ENCODE measurements at regions not wholly inside any gene's neighbourhood (a gene's known extent, or its start where the extent isn't known, plus 50 kb on each side); places are given as distances from the start of the nearest gene placed in this dataset.

DNA sequence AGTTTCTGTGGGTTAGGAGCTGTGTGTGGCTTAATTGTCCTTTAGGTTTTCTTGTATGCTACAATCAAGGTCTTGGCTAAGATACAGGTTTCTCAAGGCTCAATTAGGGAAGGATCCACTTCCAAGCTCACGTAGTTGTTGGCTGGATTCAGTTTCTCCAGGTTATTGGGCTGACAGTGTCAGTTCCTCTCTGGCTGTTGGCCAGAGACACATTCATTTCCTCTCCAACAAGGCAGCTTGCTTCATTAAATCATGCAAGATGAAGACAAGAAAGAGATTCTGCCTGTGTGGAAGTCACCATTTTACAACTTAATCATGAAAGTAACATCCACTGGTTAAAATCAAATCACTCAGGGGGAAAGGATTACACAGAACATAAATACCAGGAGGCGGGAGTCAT lies 275.7 kb upstream of the KIF2A start:
- no peak for TF ChIP-seq FOXP2 (optimal IDR thresholded peaks at IDR 0.05; ENCODE audit: borderline replicate concordance, extremely low read depth, extremely low read length, insufficient read depth)
- TF ChIP-seq, protein P1, sequence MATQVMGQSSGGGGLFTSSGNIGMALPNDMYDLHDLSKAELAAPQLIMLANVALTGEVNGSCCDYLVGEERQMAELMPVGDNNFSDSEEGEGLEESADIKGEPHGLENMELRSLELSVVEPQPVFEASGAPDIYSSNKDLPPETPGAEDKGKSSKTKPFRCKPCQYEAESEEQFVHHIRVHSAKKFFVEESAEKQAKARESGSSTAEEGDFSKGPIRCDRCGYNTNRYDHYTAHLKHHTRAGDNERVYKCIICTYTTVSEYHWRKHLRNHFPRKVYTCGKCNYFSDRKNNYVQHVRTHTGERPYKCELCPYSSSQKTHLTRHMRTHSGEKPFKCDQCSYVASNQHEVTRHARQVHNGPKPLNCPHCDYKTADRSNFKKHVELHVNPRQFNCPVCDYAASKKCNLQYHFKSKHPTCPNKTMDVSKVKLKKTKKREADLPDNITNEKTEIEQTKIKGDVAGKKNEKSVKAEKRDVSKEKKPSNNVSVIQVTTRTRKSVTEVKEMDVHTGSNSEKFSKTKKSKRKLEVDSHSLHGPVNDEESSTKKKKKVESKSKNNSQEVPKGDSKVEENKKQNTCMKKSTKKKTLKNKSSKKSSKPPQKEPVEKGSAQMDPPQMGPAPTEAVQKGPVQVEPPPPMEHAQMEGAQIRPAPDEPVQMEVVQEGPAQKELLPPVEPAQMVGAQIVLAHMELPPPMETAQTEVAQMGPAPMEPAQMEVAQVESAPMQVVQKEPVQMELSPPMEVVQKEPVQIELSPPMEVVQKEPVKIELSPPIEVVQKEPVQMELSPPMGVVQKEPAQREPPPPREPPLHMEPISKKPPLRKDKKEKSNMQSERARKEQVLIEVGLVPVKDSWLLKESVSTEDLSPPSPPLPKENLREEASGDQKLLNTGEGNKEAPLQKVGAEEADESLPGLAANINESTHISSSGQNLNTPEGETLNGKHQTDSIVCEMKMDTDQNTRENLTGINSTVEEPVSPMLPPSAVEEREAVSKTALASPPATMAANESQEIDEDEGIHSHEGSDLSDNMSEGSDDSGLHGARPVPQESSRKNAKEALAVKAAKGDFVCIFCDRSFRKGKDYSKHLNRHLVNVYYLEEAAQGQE (IDR thresholded peaks at IDR 0.05; ENCODE audit: insufficient read depth in 1 of 2, low read depth in 2 of 2, low read length in 2 of 2) = peak in 1 of 2 experiments; percentile 48; a peak in 1 of 4 replicates

DNA sequence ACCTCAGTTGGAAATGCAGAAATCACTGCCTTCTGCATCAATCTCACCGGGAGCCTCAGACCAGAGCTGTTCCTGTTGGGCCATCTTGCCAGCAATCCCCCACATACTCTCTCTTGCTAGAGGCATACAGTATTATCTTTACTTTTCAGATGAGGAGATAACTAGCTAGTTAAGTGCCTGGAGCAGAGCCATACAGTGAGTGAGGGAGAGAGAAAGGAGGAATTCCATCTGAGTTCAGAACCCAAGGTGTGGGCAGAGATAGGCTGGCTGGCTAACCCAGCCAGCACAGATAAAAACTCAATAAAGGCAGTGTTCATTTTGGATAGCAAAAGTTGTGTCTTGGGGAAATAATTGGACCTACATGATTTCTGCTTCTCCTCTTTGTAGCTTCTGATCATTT lies 268.0 kb upstream of the KIF2A start:
- no peak for TF ChIP-seq SIN3A (IDR thresholded peaks at IDR 0.05; ENCODE audit: borderline replicate concordance, insufficient read depth, low read length)

DNA sequence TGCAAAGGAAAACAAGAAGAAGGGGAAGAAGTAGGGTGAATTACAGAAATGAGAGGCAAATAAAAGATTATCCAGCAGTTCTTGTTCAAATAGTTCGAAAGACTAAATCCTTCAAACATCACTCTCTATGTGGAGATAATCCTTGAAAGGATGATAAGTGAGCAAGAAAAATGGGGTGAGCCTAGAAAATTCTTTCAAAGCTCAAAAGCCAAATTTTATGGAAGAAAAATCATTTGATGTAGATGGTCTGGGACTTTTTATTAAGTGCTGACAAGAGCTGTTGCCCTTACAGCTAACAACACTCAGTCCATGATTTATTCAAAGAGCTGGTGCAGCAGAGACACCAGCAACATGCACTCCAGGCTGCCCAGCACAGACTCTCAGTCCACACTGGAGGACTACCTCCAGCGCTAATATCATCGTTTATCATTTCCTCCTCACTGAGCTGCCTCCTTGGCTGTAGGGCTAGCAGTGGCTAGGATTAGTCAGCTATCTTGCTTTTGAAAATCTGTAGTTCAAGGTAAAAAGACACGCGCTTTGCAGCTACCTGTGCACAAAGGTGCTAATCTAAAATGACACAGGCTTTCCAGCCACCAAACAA lies 264.8 kb upstream of the KIF2A start:
- TF ChIP-seq TAF1 (IDR thresholded peaks at IDR 0.05; ENCODE audit: borderline replicate concordance, insufficient read depth, low read length) (no peak), SIN3A (IDR thresholded peaks at IDR 0.05; ENCODE audit: borderline replicate concordance, insufficient read depth, low read length) (no peak), POLR2AphosphoS5 (IDR thresholded peaks at IDR 0.05; ENCODE audit: low read depth, low read length) (no peak), FOXP2 (optimal IDR thresholded peaks at IDR 0.05; ENCODE audit: borderline replicate concordance, extremely low read depth, extremely low read length, insufficient read depth) (no peak)
- TF ChIP-seq, protein P1 (IDR thresholded peaks at IDR 0.05; ENCODE audit: insufficient read depth in 1 of 2, low read depth in 2 of 2, low read length in 2 of 2) = no peak

DNA sequence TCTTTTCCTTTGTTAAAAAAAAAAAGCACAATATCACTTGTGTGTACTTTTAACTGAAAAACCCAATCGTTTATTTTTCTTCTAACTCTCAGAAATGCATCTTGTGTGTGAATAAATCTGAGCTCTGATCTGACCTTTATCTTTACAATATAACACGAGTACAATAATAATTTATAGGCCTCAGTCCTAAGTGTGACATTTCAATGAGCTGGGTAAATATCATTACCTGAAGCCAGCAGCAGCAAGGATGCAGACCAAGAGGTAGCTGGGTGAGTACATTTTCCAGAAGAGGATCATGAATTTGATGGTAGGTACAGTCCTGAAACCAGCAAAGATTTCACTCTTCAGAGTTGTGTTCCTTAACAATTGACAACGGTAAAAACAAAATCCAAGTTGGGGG lies 264.0 kb upstream of the KIF2A start:
- TF ChIP-seq FOXP2 (optimal IDR thresholded peaks at IDR 0.05; ENCODE audit: borderline replicate concordance, extremely low read depth, extremely low read length, insufficient read depth) = no peak
- no peak for TF ChIP-seq SIN3A (IDR thresholded peaks at IDR 0.05; ENCODE audit: borderline replicate concordance, insufficient read depth, low read length)
- TF ChIP-seq, protein P1 (IDR thresholded peaks at IDR 0.05; ENCODE audit: insufficient read depth in 1 of 2, low read depth in 2 of 2, low read length in 2 of 2) = no peak
- TF ChIP-seq TAF1 (IDR thresholded peaks at IDR 0.05; ENCODE audit: borderline replicate concordance, insufficient read depth, low read length) = no peak
- no peak for TF ChIP-seq POLR2AphosphoS5 (IDR thresholded peaks at IDR 0.05; ENCODE audit: low read depth, low read length)

DNA sequence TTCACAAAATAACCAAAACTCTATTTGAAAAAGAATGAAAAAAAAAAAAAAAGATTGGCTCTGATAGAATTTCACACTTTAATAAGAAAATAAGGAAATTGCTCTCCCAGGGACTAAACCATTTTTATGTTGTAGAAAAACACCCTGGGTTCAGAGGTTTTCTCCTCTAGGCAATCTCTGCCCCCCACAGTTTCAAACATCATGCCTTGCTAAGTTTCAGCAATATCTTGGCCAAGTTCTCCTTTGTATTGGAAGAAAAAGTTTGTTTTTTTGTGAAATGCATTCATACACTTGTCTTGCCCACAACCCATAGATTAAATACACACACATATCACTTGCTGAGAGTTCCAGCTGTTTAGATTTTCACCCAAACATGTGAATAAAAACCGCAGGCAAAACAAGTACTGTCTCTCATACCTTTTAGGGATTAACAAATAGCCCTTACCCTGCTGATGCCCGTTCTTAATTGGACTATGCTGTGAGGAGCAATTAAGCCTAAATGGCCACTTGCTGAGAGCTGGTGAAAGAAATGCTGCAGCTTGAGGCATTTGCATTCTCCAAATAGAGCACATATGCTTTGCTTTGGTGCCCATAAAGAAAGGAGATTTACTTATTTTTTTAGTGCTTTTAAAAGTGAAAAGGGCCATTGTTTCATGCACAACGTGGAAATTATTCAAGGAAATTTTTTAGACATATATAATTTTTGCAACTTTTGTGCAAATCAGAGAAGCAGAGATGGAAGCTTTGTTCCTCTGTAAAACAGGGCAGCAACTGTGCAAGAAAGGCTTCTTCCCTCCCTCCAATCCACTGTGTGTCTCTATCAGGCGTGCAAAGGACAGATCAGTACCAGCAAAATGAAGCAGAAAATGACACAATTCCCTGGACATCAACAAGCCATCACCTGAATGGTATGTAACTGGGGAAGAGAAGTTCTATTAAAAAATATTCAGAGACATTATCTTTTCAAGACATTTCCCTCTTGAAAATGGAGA lies 262.4 kb upstream of the KIF2A start:
- TF ChIP-seq POLR2AphosphoS5 (IDR thresholded peaks at IDR 0.05; ENCODE audit: low read depth, low read length) = no peak
- no peak for TF ChIP-seq FOXP2 (optimal IDR thresholded peaks at IDR 0.05; ENCODE audit: borderline replicate concordance, extremely low read depth, extremely low read length, insufficient read depth)
- no peak for TF ChIP-seq TAF1 (IDR thresholded peaks at IDR 0.05; ENCODE audit: borderline replicate concordance, insufficient read depth, low read length)
- TF ChIP-seq, protein P1 (IDR thresholded peaks at IDR 0.05; ENCODE audit: insufficient read depth in 1 of 2, low read depth in 2 of 2, low read length in 2 of 2) = no peak
- no peak for TF ChIP-seq SIN3A (IDR thresholded peaks at IDR 0.05; ENCODE audit: borderline replicate concordance, insufficient read depth, low read length)

Data from PFSK-1 (cell line).